Panc1 (cell line): ENCODE measurements at regions not wholly inside any gene's neighbourhood (a gene's known extent, or its start where the extent isn't known, plus 50 kb on each side); places are given as distances from the start of the nearest gene placed in this dataset.

Experiments used
- ATAC-seq: fragments of 200-7000 bp; cut with Tn5 transposase; 2 replicates; pipeline ENCODE4 v1.9.1; 2020; ENCODE audit warnings: mild to moderate bottlenecking, moderate library complexity
- BruUV-seq: library from RNA; stranded (reverse); fragments of 400-500 nt; replicated peaks from 2 replicates; lab custom pipeline; 2021; lab: Mats Ljungman, UMichigan
- CTCF ChIA-PET: fragments of 300-600 bp; sonication (Branson Sonifier 250); formaldehyde crosslinking; loops from one replicate; lab custom pipeline; 2022; ENCODE audit warnings: antibody characterized with exemption; lab: Charles Lee
- POLR2A ChIA-PET: fragments of 300-600 bp; sonication (Branson Sonifier 250); formaldehyde crosslinking; loops from one replicate; lab custom pipeline; 2022; ENCODE audit warnings: antibody characterized with exemption; lab: Charles Lee
- DNase-seq: peaks from one replicate; pipeline ENCODE4 v3.0.0-alpha.2; 2010; ENCODE audit warnings: low read depth, low spot score
- H3K27ac ChIP-seq: 2 replicates; pipeline ENCODE4 v1.5.1; 2011; ENCODE audit warnings: mild to moderate bottlenecking, low read length, inconsistent platforms
- H3K27me3 ChIP-seq: fragments of 200-500 bp; sonication (Bioruptor generic); 2 replicates; pipeline ENCODE4 v1.6.0; 2014; ENCODE audit warnings: low read length, inconsistent platforms; ENCODE audit not compliant: control insufficient read depth, insufficient read depth
- H3K36me3 ChIP-seq: fragments of 200-500 bp; sonication (Bioruptor generic); 2 replicates; pipeline ENCODE4 v1.5.1; 2014; ENCODE audit warnings: inconsistent platforms, mild to moderate bottlenecking, low read length, moderate library complexity; ENCODE audit not compliant: control insufficient read depth, insufficient read depth
- H3K4me1 ChIP-seq: 2 replicates; pipeline ENCODE4 v1.5.1; 2011; ENCODE audit warnings: inconsistent platforms, mild to moderate bottlenecking, low read length, moderate library complexity; ENCODE audit not compliant: control insufficient read depth, insufficient read depth
- H3K4me3 ChIP-seq, 2 experiments: 2 replicates each; pipeline ENCODE4 v1.5.1; 2011 to 2012; ENCODE audit warnings: low read depth in 2 of 2, low read length in 2 of 2, mild to moderate bottlenecking in 2 of 2, inconsistent platforms in 1 of 2, moderate library complexity in 1 of 2
- H3K9me3 ChIP-seq: fragments of 200-500 bp; sonication (Bioruptor generic); 2 replicates; pipeline ENCODE4 v1.5.1; 2014; ENCODE audit warnings: low read depth, mild to moderate bottlenecking, inconsistent platforms, low read length, moderate library complexity; ENCODE audit not compliant: control insufficient read depth, insufficient read depth
- CTCF ChIP-seq: fragments of 450-650 bp; IDR thresholded peaks from 2 replicates; pipeline ENCODE4 v1.5.1; 2017; ENCODE audit warnings: mild to moderate bottlenecking
- POLR2AphosphoS5 ChIP-seq: IDR thresholded peaks from 2 replicates; pipeline ENCODE4 v1.6.1; 2012; ENCODE audit warnings: mild to moderate bottlenecking, low read depth, low read length, moderate library complexity
- SIN3A ChIP-seq: IDR thresholded peaks from 2 replicates; pipeline ENCODE4 v1.6.1; 2012; ENCODE audit warnings: low read depth, mild to moderate bottlenecking, low read length, moderate library complexity, borderline replicate concordance; ENCODE audit not compliant: insufficient read depth
- TCF7L2 ChIP-seq: IDR thresholded peaks from 2 replicates; pipeline ENCODE4 v1.6.1; 2011; ENCODE audit warnings: mild to moderate bottlenecking, low read depth, low read length, inconsistent platforms
- in situ Hi-C: cut with HindIII; loops from 2 replicates; pipeline ENCODE4 v1.10.0; 2016; ENCODE audit warnings: low sequenced_read_pairs, low pct_unique_long_range_greater_than_20kb
- intact Hi-C: fragments of 100-400 bp; cut with micrococcal nuclease; formaldehyde crosslinking; loops from one replicate; pipeline ENCODE4 v1.10.0; 2022; ENCODE audit not compliant: unreplicated experiment
- TF ChIP-seq, protein P1 (sequence below), 2 experiments: IDR thresholded peaks; 2 replicates each; pipeline ENCODE4 v1.6.1; 2011 to 2012; ENCODE audit warnings: low read depth in 2 of 2, control low read depth in 1 of 2, low read length in 1 of 2, mild to moderate bottlenecking in 1 of 2, moderate library complexity in 1 of 2; ENCODE audit not compliant: insufficient read depth in 1 of 2

DNA sequence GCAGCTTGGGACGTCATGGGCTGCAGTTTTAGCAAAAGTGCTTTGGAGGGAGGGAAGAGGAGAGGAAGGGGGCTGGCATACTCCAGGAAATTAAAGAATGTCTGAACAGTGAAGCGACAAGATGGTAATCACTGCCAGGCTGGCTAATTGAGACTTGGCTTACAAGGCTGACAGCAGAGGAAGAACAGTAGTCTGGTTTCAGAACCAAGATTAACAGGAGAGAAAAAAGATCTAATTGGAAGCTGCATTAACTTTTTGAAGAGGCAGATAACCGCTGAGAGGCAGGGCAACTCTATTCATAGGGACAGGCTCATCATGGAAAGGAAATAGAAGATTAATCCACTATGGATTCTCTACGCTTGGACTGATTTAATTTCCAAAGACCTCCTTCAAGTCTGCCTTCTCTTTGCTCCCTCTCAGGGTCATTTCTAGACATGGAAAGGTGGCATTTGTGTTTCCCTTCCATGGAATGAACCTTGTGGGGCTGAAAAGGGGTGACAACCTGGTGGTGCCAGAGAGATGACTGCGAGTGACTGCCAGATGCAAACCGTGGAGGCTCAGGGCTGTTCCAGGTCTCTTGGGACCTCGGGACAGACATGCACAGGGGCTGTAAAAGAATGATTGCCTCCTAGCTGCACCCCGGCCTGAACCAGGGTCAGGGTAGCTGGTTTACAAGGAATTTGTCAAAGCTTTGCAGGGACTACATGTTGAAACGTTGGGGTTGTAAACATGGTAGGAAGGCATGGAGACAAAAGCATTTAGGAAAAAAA lies 210.2 kb upstream of the NPY start:
- TF ChIP-seq POLR2AphosphoS5, result no peak
- TF ChIP-seq, protein P1, sequence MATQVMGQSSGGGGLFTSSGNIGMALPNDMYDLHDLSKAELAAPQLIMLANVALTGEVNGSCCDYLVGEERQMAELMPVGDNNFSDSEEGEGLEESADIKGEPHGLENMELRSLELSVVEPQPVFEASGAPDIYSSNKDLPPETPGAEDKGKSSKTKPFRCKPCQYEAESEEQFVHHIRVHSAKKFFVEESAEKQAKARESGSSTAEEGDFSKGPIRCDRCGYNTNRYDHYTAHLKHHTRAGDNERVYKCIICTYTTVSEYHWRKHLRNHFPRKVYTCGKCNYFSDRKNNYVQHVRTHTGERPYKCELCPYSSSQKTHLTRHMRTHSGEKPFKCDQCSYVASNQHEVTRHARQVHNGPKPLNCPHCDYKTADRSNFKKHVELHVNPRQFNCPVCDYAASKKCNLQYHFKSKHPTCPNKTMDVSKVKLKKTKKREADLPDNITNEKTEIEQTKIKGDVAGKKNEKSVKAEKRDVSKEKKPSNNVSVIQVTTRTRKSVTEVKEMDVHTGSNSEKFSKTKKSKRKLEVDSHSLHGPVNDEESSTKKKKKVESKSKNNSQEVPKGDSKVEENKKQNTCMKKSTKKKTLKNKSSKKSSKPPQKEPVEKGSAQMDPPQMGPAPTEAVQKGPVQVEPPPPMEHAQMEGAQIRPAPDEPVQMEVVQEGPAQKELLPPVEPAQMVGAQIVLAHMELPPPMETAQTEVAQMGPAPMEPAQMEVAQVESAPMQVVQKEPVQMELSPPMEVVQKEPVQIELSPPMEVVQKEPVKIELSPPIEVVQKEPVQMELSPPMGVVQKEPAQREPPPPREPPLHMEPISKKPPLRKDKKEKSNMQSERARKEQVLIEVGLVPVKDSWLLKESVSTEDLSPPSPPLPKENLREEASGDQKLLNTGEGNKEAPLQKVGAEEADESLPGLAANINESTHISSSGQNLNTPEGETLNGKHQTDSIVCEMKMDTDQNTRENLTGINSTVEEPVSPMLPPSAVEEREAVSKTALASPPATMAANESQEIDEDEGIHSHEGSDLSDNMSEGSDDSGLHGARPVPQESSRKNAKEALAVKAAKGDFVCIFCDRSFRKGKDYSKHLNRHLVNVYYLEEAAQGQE (IDR thresholded peaks at IDR 0.05; ENCODE audit: insufficient read depth in 1 of 2, low read depth in 2 of 2, low read length in 1 of 2), result no peak
- no peak for TF ChIP-seq TCF7L2
- TF ChIP-seq SIN3A, result no peak
- no peak for TF ChIP-seq CTCF
- intact Hi-C loops (no loop called here), in situ Hi-C loops (no loop called here)
- CTCF ChIA-PET, result interaction anchor here (0.7 kb wide), 1 partner anchor 1494 kb away, joined by 3 read pairs; no protein-coding TSS in a partner anchor
- Histone ChIP-seq H3K9me3 (no peaks in the 10 kb centered on the region), H3K36me3 (no peaks in the 10 kb centered on the region), H3K4me3 (no peak overlapping the region), H3K4me1 (0 out of 2 replicates have a peak, but pooled peaks cover 2% of the 10 kb centered on the region), H3K27ac (no peak overlapping the region), H3K27me3 (no peaks in the 10 kb centered on the region; the same call in 1 of the 2 replicates)
- DNase-seq, result no peak
- BruUV-seq, result no TSS peak
- POLR2A ChIA-PET, result no interaction called here
- 0 out of 2 replicates have a peak, but pooled peaks have one; percentile 45 for ATAC-seq

GRCh38 chr7:24075426-24075810 lies 208.6 kb upstream of the NPY start:
- Histone ChIP-seq H3K9me3 (no peaks in the 10 kb centered on the region), H3K4me1 (0 out of 2 replicates have a peak, but pooled peaks cover 2% of the 10 kb centered on the region), H3K27me3 (no peaks in the 10 kb centered on the region; the same call in 1 of the 2 replicates), H3K27ac (no peak overlapping the region), H3K4me3 (no peak overlapping the region), H3K36me3 (no peaks in the 10 kb centered on the region)
- in situ Hi-C loops (no loop called here), intact Hi-C loops (no loop called here)
- ChIA-PET POLR2A (no interaction called here), CTCF (no interaction called here)
- ATAC-seq (peak; percentile 71), DNase-seq (no peak)
- TF ChIP-seq SIN3A (no peak), CTCF (0 out of 2 replicates have a peak, but pooled peaks have one; percentile 4)
- no TSS peak for BruUV-seq
